A673 (cell line): ENCODE measurements at regions not wholly inside any gene's neighbourhood (a gene's known extent, or its start where the extent isn't known, plus 50 kb on each side); places are given as distances from the start of the nearest gene placed in this dataset.

Experiments
- BruUV-seq: library from RNA; stranded (reverse); fragments of 400-500 nt; replicated peaks from 2 replicates; lab custom pipeline; 2021; lab: Mats Ljungman, UMichigan
- CTCF ChIA-PET: fragments of 300-600 bp; sonication (Branson Sonifier 250); formaldehyde crosslinking; loops from one replicate; lab custom pipeline; 2022; ENCODE audit warnings: antibody characterized with exemption; lab: Charles Lee
- POLR2A ChIA-PET: fragments of 300-600 bp; sonication (Branson Sonifier 250); formaldehyde crosslinking; loops from one replicate; lab custom pipeline; 2022; ENCODE audit warnings: antibody characterized with exemption; ENCODE audit not compliant: low non-redundant PET; lab: Charles Lee
- DNase-seq: peaks from one replicate; pipeline ENCODE4 v3.0.0-alpha.2; 2015; ENCODE audit warnings: low spot score
- H3K27ac ChIP-seq: fragments of 200-600 bp; sonication (generic); 2 replicates; pipeline ENCODE4 v1.5.1; 2016; ENCODE audit warnings: mixed run types, low read depth, mild to moderate bottlenecking, mixed read lengths, antibody characterized with exemption, low read length; ENCODE audit not compliant: poor library complexity, severe bottlenecking
- H3K27me3 ChIP-seq: fragments of 200-600 bp; sonication (generic); replicated peaks from 2 replicates; pipeline ENCODE4 v1.6.1; 2017; ENCODE audit warnings: mixed run types, low read depth, mild to moderate bottlenecking, mixed read lengths, antibody characterized with exemption, low read length; ENCODE audit not compliant: insufficient read depth, poor library complexity
- H3K36me3 ChIP-seq: fragments of 200-600 bp; sonication (generic); 2 replicates; pipeline ENCODE4 v1.6.1; 2016; ENCODE audit warnings: mixed run types, mild to moderate bottlenecking, mixed read lengths, antibody characterized with exemption, low read length; ENCODE audit not compliant: insufficient read depth, poor library complexity, severe bottlenecking
- H3K4me1 ChIP-seq: fragments of 200-600 bp; sonication (generic); 2 replicates; pipeline ENCODE4 v1.6.1; 2017; ENCODE audit warnings: mixed run types, mild to moderate bottlenecking, mixed read lengths, antibody characterized with exemption, low read length; ENCODE audit not compliant: insufficient read depth, poor library complexity, severe bottlenecking
- H3K4me3 ChIP-seq: fragments of 200-600 bp; sonication (generic); 2 replicates; pipeline ENCODE4 v1.5.1; 2016; ENCODE audit warnings: low read depth, mixed run types, mild to moderate bottlenecking, mixed read lengths, low read length; ENCODE audit not compliant: poor library complexity, severe bottlenecking
- H3K9me3 ChIP-seq: fragments of 200-600 bp; sonication (generic); 2 replicates; pipeline ENCODE4 v1.6.1; 2016; ENCODE audit warnings: mixed run types, low read depth, mild to moderate bottlenecking, mixed read lengths, antibody characterized with exemption, low read length; ENCODE audit not compliant: poor library complexity, severe bottlenecking
- CTCF ChIP-seq: fragments of 300-800, 200-600 bp; sonication (generic); conservative IDR thresholded peaks from 2 replicates; pipeline ENCODE4 v1.5.1; 2017; ENCODE audit warnings: low read depth, mild to moderate bottlenecking, antibody characterized with exemption, low read length, moderate library complexity, mixed read lengths
- EZH2 ChIP-seq: fragments of 200-600 bp; sonication (generic); IDR thresholded peaks from 2 replicates; pipeline ENCODE4 v1.6.1; 2017; ENCODE audit warnings: borderline replicate concordance, low read depth, mild to moderate bottlenecking, mixed read lengths, antibody characterized with exemption, low read length; ENCODE audit not compliant: poor library complexity, severe bottlenecking
- intact Hi-C: fragments of 100-400 bp; cut with micrococcal nuclease; formaldehyde crosslinking; loops from one replicate; pipeline ENCODE4 v1.10.0; 2022; ENCODE audit not compliant: unreplicated experiment

GRCh38 chr17:79137015-79137788, 62.6 kb downstream of the ENGASE start:
- no peak for TF ChIP-seq CTCF
- no peak for TF ChIP-seq EZH2
- POLR2A ChIA-PET, result no interaction called here
- BruUV-seq, result no TSS peak

GRCh38 chr17:79136596-79136995, 62.0 kb downstream of the ENGASE start:
- no peak for DNase-seq
- ChIA-PET CTCF (no interaction called here), POLR2A (no interaction called here)
- Histone ChIP-seq H3K4me3 (no peak overlapping the region), H3K27me3 (peaks cover 86% of the 10 kb centered on the region), H3K27ac (no peak overlapping the region), H3K4me1 (no peaks in the 10 kb centered on the region), H3K36me3 (no peaks in the 10 kb centered on the region), H3K9me3 (no peaks in the 10 kb centered on the region)
- TF ChIP-seq CTCF, result no peak
- TF ChIP-seq EZH2, result no peak
- intact Hi-C loops, result no loop called here
- BruUV-seq, result no TSS peak

More at GRCh38 chr17:79137015-79137788, 62.6 kb downstream of the ENGASE start:
- no peaks in the 10 kb centered on the region for H3K9me3 ChIP-seq
- H3K4me3 ChIP-seq, result no peak overlapping the region
- H3K4me1 ChIP-seq, result no peaks in the 10 kb centered on the region
- H3K27me3 ChIP-seq, result peaks cover 92% of the 10 kb centered on the region
- intact Hi-C loops, result no loop called here
- no peak overlapping the region for H3K27ac ChIP-seq
- DNase-seq, result no peak
- no peaks in the 10 kb centered on the region for H3K36me3 ChIP-seq
- CTCF ChIA-PET, result no interaction called here
